SK-N-SH treated with all-trans-retinoic acid at 6 μM for 48 hours (cell line): ENCODE measurements at regions not wholly inside any gene's neighbourhood (a gene's known extent, or its start where the extent isn't known, plus 50 kb on each side); places are given as distances from the start of the nearest gene placed in this dataset.

Source experiments
- BACH2 ChIP-seq: fragments of 250-450 bp; sonication (Bioruptor Pico); IDR thresholded peaks from 2 replicates; pipeline ENCODE4 v1.9.0; 2021; ENCODE audit warnings: mild to moderate bottlenecking, borderline replicate concordance
- ESRRG ChIP-seq: fragments of 250-450 bp; sonication (Bioruptor Pico); IDR thresholded peaks from 2 replicates; pipeline ENCODE4 v1.6.1; 2021; ENCODE audit warnings: mild to moderate bottlenecking
- RARB ChIP-seq: fragments of 250-450 bp; sonication (Bioruptor Pico); IDR thresholded peaks from 2 replicates; pipeline ENCODE4 v1.8.0; 2021; ENCODE audit warnings: mild to moderate bottlenecking, moderate library complexity
- ZFP3 ChIP-seq: fragments of 250-450 bp; sonication (Bioruptor Pico); IDR thresholded peaks from 2 replicates; pipeline ENCODE4 v1.5.0; 2020; ENCODE audit warnings: mild to moderate bottlenecking, moderate library complexity
- ZNF565 ChIP-seq: fragments of 450-650 bp; formaldehyde crosslinking; conservative IDR thresholded peaks from 2 replicates; pipeline ENCODE4 v1.5.0; 2020; ENCODE audit warnings: low read depth, mild to moderate bottlenecking, moderate library complexity
- TF ChIP-seq, protein P1 (sequence below): fragments of 250-450 bp; sonication (Bioruptor Pico); IDR thresholded peaks from 2 replicates; pipeline ENCODE4 v1.8.0; 2020; ENCODE audit warnings: mild to moderate bottlenecking, moderate library complexity, borderline replicate concordance

GRCh38 chr2:140136861-140137260 lies 1356.7 kb upstream of the NXPH2 start:
- TF ChIP-seq ESRRG (CRISPR knock-in tag) = no peak
- no peak for TF ChIP-seq RARB (CRISPR knock-in tag)
- no peak for TF ChIP-seq ZNF565 (CRISPR knock-in tag)
- TF ChIP-seq, protein P1, sequence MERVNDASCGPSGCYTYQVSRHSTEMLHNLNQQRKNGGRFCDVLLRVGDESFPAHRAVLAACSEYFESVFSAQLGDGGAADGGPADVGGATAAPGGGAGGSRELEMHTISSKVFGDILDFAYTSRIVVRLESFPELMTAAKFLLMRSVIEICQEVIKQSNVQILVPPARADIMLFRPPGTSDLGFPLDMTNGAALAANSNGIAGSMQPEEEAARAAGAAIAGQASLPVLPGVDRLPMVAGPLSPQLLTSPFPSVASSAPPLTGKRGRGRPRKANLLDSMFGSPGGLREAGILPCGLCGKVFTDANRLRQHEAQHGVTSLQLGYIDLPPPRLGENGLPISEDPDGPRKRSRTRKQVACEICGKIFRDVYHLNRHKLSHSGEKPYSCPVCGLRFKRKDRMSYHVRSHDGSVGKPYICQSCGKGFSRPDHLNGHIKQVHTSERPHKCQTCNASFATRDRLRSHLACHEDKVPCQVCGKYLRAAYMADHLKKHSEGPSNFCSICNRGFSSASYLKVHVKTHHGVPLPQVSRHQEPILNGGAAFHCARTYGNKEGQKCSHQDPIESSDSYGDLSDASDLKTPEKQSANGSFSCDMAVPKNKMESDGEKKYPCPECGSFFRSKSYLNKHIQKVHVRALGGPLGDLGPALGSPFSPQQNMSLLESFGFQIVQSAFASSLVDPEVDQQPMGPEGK (CRISPR knock-in tag) = no peak
- no peak for TF ChIP-seq BACH2 (CRISPR knock-in tag)
- TF ChIP-seq ZFP3 (CRISPR knock-in tag) = no peak
